LNCAP (cell line): ENCODE measurements at regions not wholly inside any gene's neighbourhood (a gene's known extent, or its start where the extent isn't known, plus 50 kb on each side); places are given as distances from the start of the nearest gene placed in this dataset.

Experiments used
- TF ChIP-seq, protein P1 (sequence below): fragments of 450-650 bp; IDR thresholded peaks from 2 replicates; pipeline ENCODE4 v1.5.1; 2017; ENCODE audit warnings: mild to moderate bottlenecking

DNA sequence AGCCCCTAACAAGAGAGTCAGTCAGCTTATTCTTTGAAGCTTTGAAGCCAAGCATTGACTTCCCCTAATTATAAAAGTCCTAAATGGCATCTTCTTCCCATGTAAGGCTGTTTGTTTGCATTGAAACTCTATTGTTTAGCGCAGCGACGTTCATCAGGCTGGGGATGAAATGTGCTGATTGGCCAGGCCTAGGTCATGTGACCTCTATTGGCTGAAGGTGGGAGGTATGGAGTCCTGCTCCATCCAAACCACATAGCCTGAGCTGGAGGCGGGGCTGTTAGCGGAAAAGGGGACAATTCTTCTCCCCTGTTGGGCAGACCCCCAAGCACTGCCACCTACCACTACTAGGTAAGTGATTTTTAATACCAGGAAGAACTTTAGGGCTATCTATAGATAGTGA lies 145.3 kb upstream of the PRR23C start:
- TF ChIP-seq, protein P1, sequence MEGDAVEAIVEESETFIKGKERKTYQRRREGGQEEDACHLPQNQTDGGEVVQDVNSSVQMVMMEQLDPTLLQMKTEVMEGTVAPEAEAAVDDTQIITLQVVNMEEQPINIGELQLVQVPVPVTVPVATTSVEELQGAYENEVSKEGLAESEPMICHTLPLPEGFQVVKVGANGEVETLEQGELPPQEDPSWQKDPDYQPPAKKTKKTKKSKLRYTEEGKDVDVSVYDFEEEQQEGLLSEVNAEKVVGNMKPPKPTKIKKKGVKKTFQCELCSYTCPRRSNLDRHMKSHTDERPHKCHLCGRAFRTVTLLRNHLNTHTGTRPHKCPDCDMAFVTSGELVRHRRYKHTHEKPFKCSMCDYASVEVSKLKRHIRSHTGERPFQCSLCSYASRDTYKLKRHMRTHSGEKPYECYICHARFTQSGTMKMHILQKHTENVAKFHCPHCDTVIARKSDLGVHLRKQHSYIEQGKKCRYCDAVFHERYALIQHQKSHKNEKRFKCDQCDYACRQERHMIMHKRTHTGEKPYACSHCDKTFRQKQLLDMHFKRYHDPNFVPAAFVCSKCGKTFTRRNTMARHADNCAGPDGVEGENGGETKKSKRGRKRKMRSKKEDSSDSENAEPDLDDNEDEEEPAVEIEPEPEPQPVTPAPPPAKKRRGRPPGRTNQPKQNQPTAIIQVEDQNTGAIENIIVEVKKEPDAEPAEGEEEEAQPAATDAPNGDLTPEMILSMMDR: no peak

DNA sequence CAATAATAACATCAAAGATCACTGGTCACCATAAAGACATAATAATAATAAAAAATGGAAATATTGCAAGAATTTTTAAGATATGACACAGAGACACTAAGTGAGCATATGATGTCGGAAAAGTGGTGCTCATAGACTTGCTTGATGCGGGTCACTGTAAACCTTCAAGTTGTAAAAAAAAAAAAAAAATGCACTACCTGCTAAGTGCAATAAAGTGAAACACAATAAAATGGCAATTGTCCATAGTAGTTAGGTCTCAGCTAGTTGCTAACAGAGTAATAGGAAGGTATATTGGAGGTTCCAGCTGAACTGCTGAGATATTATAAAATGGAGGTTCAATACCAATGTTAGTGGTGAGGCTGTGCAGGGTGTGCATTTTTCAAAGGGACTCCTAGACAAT lies 146.6 kb upstream of the MRPS22 start:
- TF ChIP-seq, protein P1: no peak

DNA sequence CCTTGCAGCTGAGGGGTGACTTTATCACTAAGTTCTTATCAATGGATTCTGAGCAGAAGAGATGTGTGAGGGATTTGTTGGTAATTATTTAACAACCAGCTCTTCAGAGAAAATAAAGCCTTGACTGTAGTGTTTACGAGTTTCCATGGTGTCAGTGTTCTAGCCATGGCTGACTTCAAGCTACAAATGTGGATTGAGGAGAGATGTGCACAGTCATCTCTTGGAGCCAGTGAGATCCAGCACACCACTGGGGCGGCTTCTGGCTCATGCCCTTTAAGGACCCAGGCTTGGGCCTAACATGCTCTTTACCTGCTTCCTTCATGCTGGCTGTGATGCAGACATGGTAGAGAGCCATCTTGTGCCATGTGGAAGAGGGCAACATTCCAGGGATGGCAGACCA lies 145.6 kb upstream of the MRPS22 start:
- TF ChIP-seq, protein P1: no peak

DNA sequence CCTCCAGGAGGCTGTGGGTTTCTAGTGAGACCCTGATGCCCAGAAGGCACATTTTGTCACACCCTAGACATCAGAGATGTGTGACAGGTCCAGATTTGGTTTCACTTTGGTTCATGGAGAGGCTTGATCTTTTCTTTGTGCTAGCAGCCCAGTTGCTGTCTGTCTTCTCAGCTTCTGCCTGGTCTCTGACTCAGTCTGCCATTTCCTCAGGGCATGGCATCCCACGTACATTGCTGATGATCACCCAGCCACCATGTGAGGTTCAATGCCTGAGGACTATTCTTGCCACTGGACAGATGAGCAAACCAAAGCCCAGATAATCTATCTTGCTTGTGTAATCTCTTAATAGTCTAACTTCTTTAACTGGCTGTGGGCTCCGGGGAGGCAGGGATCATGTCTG lies 144.9 kb upstream of the MRPS22 start:
- TF ChIP-seq, protein P1: no peak

DNA sequence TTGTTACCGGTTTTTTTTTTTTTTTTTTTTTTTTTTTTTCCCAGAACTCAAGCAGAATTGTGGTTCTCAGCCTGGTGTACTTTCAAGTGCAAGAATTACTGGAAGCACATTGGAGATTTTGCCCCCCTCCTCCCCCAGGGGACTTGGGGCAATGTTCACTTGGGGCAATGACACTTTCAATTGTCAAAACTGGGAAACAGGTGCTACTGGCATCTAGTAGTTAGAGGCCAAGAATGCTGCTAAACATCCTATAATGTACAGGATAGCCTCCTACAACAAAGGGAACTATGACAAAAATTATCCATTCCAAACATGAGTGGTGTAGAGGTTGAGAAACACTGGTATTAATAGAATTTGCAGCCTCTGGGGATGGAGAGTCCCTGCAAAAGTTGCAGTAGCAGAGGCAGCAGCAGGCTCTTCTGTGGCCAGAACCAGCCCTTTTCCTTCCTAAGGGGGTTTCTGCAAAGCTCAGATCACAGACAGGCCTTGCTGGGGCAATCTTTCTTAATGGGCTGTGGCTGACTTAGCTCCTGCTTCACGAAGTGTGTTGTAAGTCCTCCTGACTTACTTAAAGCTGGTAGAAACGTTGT lies 144.3 kb upstream of the MRPS22 start:
- TF ChIP-seq, protein P1: no peak

DNA sequence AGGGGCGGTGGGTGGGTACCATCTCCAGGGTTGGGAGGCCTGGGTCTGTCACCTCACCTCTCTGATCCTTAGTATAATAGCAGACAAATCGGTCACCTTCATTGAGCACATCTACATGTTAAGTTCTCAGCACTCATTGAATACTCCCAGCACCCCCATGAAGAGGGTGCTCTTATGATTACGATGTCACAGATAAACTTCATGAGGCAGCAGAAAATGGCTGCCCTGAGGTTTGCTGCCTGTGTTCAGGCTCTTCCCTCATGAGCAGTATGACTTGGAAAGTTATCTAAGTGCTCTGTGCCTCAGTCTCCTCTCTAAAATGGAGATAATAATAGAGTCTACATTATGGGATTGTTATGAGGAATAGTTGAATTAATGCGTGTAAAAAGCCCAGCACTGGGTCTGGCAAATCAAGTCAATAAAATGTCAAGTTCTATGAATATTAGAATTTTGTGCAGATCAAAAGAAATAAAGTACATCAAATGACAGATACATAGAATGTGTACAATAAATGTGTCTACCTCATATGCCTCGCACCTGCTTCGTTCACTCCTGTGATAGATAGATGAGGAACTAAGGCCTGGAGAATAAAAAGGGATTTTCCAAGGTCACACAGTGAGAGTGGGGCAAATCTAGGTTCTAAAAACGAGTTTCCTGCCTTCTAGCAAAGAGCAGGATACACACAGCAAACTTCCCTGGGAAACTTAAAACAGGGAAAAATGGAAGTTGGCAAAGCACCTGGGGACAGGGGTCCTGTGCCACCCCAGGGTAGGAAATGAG lies 142.2 kb upstream of the MRPS22 start:
- TF ChIP-seq, protein P1: no peak

DNA sequence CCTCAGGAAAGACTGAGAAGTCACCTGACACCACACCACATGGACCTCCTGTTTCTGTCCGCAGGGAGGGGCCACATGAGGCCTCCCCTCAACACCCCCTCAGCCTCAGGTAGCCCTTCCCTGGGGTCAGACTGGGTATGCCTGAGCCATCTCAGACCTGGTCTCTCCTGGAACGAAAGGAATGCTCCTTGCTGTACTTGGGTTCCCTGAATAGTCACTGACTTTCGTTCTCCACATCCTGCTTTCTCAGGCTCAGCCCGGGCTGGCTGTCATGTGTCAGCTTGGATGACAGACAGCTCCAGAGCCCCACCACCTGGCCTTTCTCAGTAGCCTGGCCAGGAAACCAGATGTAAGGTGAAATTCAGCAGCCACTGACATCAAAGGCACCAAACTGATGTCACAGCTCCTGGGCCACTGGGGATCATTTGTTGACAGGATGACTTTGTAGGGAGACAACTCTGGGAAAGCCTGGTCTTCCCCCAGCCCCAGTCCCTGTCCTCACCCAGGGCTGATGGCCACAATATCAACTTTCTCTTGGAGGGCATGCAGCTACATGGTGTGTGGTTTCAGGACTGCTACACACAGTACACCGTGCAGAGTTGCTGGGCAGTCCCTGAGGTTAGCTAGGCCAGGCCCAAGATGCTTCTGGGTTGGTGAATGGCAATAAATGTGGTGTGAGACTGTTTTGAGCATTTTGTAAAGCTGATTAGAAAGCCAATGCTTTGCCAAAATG lies 141.4 kb upstream of the MRPS22 start:
- TF ChIP-seq, protein P1: peak; percentile 50
